Lower leg skin (tissue), 3 donors: ENCODE measurements at regions not wholly inside any gene's neighbourhood (a gene's known extent, or its start where the extent isn't known, plus 50 kb on each side); places are given as distances from the start of the nearest gene placed in this dataset.

Experiments used
- POLR2A ChIP-seq, 2 donors: fragments of 450-650 bp; IDR thresholded peaks; one replicate each; pipeline ENCODE4 v1.6.1; 2016 to 2017; ENCODE audit warnings: antibody characterized with exemption in 2 of 2, mild to moderate bottlenecking in 1 of 2, moderate library complexity in 1 of 2
- TF ChIP-seq, protein P1 (sequence below), 3 donors: fragments of 450-650 bp; IDR thresholded peaks; one replicate each; pipeline ENCODE4 v1.5.1; 2016; ENCODE audit warnings: antibody characterized with exemption in 3 of 3, mild to moderate bottlenecking in 3 of 3, moderate library complexity in 2 of 3

DNA sequence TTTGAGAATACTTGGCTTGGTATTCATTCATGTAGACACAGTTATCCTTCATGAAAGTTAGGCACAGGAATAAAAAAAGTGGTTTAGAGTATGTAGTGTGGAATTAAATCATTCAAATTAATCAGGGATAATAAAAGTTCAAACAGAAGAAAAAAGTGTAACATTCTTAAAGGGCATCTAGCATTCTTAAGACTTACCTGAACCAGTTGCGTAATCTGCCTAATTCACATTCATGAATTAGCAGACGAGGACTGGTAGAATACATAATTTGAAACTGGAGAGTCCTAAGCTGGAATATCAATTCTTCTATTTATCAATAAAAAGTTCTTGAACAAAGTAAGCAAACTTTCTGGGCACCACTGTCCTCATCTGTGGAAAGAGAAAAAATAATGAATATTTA is 157.0 kb upstream of the DEPDC1 start:
- TF ChIP-seq, protein P1, sequence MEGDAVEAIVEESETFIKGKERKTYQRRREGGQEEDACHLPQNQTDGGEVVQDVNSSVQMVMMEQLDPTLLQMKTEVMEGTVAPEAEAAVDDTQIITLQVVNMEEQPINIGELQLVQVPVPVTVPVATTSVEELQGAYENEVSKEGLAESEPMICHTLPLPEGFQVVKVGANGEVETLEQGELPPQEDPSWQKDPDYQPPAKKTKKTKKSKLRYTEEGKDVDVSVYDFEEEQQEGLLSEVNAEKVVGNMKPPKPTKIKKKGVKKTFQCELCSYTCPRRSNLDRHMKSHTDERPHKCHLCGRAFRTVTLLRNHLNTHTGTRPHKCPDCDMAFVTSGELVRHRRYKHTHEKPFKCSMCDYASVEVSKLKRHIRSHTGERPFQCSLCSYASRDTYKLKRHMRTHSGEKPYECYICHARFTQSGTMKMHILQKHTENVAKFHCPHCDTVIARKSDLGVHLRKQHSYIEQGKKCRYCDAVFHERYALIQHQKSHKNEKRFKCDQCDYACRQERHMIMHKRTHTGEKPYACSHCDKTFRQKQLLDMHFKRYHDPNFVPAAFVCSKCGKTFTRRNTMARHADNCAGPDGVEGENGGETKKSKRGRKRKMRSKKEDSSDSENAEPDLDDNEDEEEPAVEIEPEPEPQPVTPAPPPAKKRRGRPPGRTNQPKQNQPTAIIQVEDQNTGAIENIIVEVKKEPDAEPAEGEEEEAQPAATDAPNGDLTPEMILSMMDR (IDR thresholded peaks at IDR 0.05): no peak
- no peak for TF ChIP-seq POLR2A (IDR thresholded peaks at IDR 0.05)
